SU-DHL-6 (cell line): ENCODE measurements at regions not wholly inside any gene's neighbourhood (a gene's known extent, or its start where the extent isn't known, plus 50 kb on each side); places are given as distances from the start of the nearest gene placed in this dataset.

Experiments used
- CTCF ChIP-seq: fragments of 200-600 bp; sonication (generic); IDR thresholded peaks from one replicate; pipeline ENCODE4 v1.5.1; 2017; ENCODE audit warnings: antibody characterized with exemption, mild to moderate bottlenecking, low read length, moderate library complexity; ENCODE audit not compliant: insufficient read depth, poor library complexity, severe bottlenecking
- EZH2phosphoT487 ChIP-seq: fragments of 200-600 bp; sonication (generic), shearing (Covaris generic); conservative IDR thresholded peaks from 2 replicates; pipeline ENCODE4 v1.6.1; 2018; ENCODE audit warnings: mild to moderate bottlenecking, antibody characterized with exemption, low read length, moderate library complexity, mixed read lengths

GRCh38 chr12:132402831-132403416, 73.5 kb upstream of the GALNT9 start:
- TF ChIP-seq CTCF: no peak
- no peak for TF ChIP-seq EZH2phosphoT487
